ENCODE measurements at regions not wholly inside any gene's neighbourhood (a gene's known extent, or its start where the extent isn't known, plus 50 kb on each side); places are given as distances from the start of the nearest gene placed in this dataset.

- no peaks in the 10 kb centered on the region for H3K36me3 ChIP-seq (ENCODE audit: control insufficient read depth, insufficient read depth, low read length)
- no peaks in the 10 kb centered on the region for H3K79me2 ChIP-seq (ENCODE audit: control insufficient read depth, insufficient read depth, low read length)
- no peaks in the 10 kb centered on the region for H3K27me3 ChIP-seq (ENCODE audit: control insufficient read depth, insufficient read depth, low read length)
- no peak overlapping the region for H3K9ac ChIP-seq (ENCODE audit: insufficient read depth, low read length)
- no peak for DNase-seq (ENCODE audit: low read depth in 2 of 2)
- H3K27ac ChIP-seq (ENCODE audit: insufficient read depth, low read length) = no peak overlapping the region
- H3K9me3 ChIP-seq (ENCODE audit: control insufficient read depth, insufficient read depth, low read depth, low read length) = no peaks in the 10 kb centered on the region
- no peak overlapping the region for H2AFZ ChIP-seq (ENCODE audit: low read length)
- no peaks in the 10 kb centered on the region for H4K20me1 ChIP-seq (ENCODE audit: control insufficient read depth, extremely low read depth, insufficient read depth, low read length)
- H3K4me2 ChIP-seq (ENCODE audit: extremely low read depth, insufficient read depth, low read length) = no peak overlapping the region
- no peak overlapping the region for H3K4me3 ChIP-seq (replicated peaks in 1 of 4; ENCODE audit: control extremely low read depth in 1 of 4, insufficient read depth in 1 of 4, low read depth in 3 of 4, low read length in 4 of 4)
- TF ChIP-seq EZH2 (IDR thresholded peaks at IDR 0.05; ENCODE audit: low read length, missing control alignments) (no peak), CTCF (conservative IDR thresholded peaks at IDR 0.05 in 1 of 2, IDR thresholded peaks at IDR 0.05 in 1 of 2; ENCODE audit: low read depth in 1 of 2, low read length in 2 of 2) (no peak)
- no peaks in the 10 kb centered on the region for H3K4me1 ChIP-seq (ENCODE audit: control insufficient read depth, extremely low read depth, insufficient read depth, low read length)
Measured at GRCh38 chrX:138378876-138379275, 332.6 kb downstream of the FGF13 start.

- Histone ChIP-seq H3K4me2 (ENCODE audit: extremely low read depth, insufficient read depth, low read length) (no peak overlapping the region), H3K4me1 (ENCODE audit: control insufficient read depth, extremely low read depth, insufficient read depth, low read length) (no peaks in the 10 kb centered on the region), H3K4me3 (replicated peaks in 1 of 4; ENCODE audit: control extremely low read depth in 1 of 4, insufficient read depth in 1 of 4, low read depth in 3 of 4, low read length in 4 of 4) (no peak overlapping the region), H3K27me3 (ENCODE audit: control insufficient read depth, insufficient read depth, low read length) (no peaks in the 10 kb centered on the region), H2AFZ (ENCODE audit: low read length) (no peak overlapping the region), H3K9me3 (ENCODE audit: control insufficient read depth, insufficient read depth, low read depth, low read length) (no peaks in the 10 kb centered on the region), H3K9ac (ENCODE audit: insufficient read depth, low read length) (no peak overlapping the region), H3K79me2 (ENCODE audit: control insufficient read depth, insufficient read depth, low read length) (no peaks in the 10 kb centered on the region), H4K20me1 (ENCODE audit: control insufficient read depth, extremely low read depth, insufficient read depth, low read length) (no peaks in the 10 kb centered on the region), H3K36me3 (ENCODE audit: control insufficient read depth, insufficient read depth, low read length) (no peaks in the 10 kb centered on the region), H3K27ac (ENCODE audit: insufficient read depth, low read length) (no peak overlapping the region)
- no peak for TF ChIP-seq EZH2 (IDR thresholded peaks at IDR 0.05; ENCODE audit: low read length, missing control alignments)
- no peak for TF ChIP-seq CTCF (conservative IDR thresholded peaks at IDR 0.05 in 1 of 2, IDR thresholded peaks at IDR 0.05 in 1 of 2; ENCODE audit: low read depth in 1 of 2, low read length in 2 of 2)
- no peak for DNase-seq (ENCODE audit: low read depth in 2 of 2)
Measured at GRCh38 chrX:138408101-138408500, 303.4 kb downstream of the FGF13 start.

GRCh38 chrX:138411048-138411447, 300.5 kb downstream of the FGF13 start:
- Histone ChIP-seq H3K4me1 (ENCODE audit: control insufficient read depth, extremely low read depth, insufficient read depth, low read length) (no peaks in the 10 kb centered on the region), H3K9ac (ENCODE audit: insufficient read depth, low read length) (no peak overlapping the region), H4K20me1 (ENCODE audit: control insufficient read depth, extremely low read depth, insufficient read depth, low read length) (no peaks in the 10 kb centered on the region), H3K9me3 (ENCODE audit: control insufficient read depth, insufficient read depth, low read depth, low read length) (no peaks in the 10 kb centered on the region), H3K36me3 (ENCODE audit: control insufficient read depth, insufficient read depth, low read length) (no peaks in the 10 kb centered on the region), H2AFZ (ENCODE audit: low read length) (no peak overlapping the region), H3K27ac (ENCODE audit: insufficient read depth, low read length) (no peak overlapping the region), H3K4me3 (replicated peaks in 1 of 4; ENCODE audit: control extremely low read depth in 1 of 4, insufficient read depth in 1 of 4, low read depth in 3 of 4, low read length in 4 of 4) (no peak overlapping the region), H3K4me2 (ENCODE audit: extremely low read depth, insufficient read depth, low read length) (no peak overlapping the region), H3K79me2 (ENCODE audit: control insufficient read depth, insufficient read depth, low read length) (no peaks in the 10 kb centered on the region), H3K27me3 (ENCODE audit: control insufficient read depth, insufficient read depth, low read length) (no peaks in the 10 kb centered on the region)
- DNase-seq (ENCODE audit: low read depth in 2 of 2) = no peak
- TF ChIP-seq CTCF (conservative IDR thresholded peaks at IDR 0.05 in 1 of 2, IDR thresholded peaks at IDR 0.05 in 1 of 2; ENCODE audit: low read depth in 1 of 2, low read length in 2 of 2) = no peak
- TF ChIP-seq EZH2 (IDR thresholded peaks at IDR 0.05; ENCODE audit: low read length, missing control alignments) = no peak

All from fibroblast of lung (primary cell).